Kidney epithelial cell (primary cell): ENCODE measurements at regions not wholly inside any gene's neighbourhood (a gene's known extent, or its start where the extent isn't known, plus 50 kb on each side); places are given as distances from the start of the nearest gene placed in this dataset.

Experiments
- DNase-seq: peaks from one replicate; pipeline ENCODE4 v3.0.0-alpha.2; 2010; ENCODE audit warnings: low read depth
- H3K27me3 ChIP-seq: 2 replicates; pipeline ENCODE4 v1.6.0; 2011; ENCODE audit warnings: low read length; ENCODE audit not compliant: control insufficient read depth, insufficient read depth
- H3K36me3 ChIP-seq: 2 replicates; pipeline ENCODE4 v1.5.1; 2011; ENCODE audit warnings: low read length; ENCODE audit not compliant: control insufficient read depth, insufficient read depth
- H3K4me3 ChIP-seq: 2 replicates; pipeline ENCODE4 v1.5.1; 2011; ENCODE audit warnings: low read depth, mild to moderate bottlenecking, control low read depth, low read length
- CTCF ChIP-seq: IDR thresholded peaks from 2 replicates; pipeline ENCODE4 v1.5.1; 2011; ENCODE audit warnings: mild to moderate bottlenecking, moderate library complexity, low read length, control low read depth, inconsistent platforms; ENCODE audit not compliant: insufficient read depth, poor library complexity, severe bottlenecking

- H3K4me3 ChIP-seq = no peak overlapping the region
- no peak for DNase-seq
- H3K36me3 ChIP-seq = no peaks in the 10 kb centered on the region
- H3K27me3 ChIP-seq = no peaks in the 10 kb centered on the region
- TF ChIP-seq CTCF = no peak
Measured at GRCh38 chr6:9890893-9891292, 524.0 kb downstream of the TFAP2A start.

DNA sequence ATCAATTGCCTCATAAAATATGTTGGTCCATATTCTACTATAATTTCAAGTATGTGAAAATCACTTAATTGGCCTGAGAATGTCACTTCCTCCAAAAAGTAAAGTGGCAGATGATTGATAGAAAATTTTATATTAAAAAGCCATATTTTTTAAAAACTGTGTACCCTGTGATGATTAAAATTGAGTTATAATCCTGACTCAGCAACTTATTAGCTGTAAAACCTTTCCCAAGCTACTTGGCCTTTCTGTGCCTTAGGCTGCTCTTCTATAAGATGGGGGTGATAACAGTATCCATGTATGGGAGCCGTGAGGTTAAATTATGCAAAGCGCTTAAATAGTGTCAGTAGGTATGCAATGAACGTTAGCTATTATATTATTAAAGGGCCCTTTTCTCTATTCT is 524.4 kb downstream of the TFAP2A start:
- Histone ChIP-seq H3K27me3 (no peaks in the 10 kb centered on the region), H3K36me3 (no peaks in the 10 kb centered on the region), H3K4me3 (no peak overlapping the region)
- no peak for DNase-seq
- no peak for TF ChIP-seq CTCF

GRCh38 chr6:9878535-9878934 is 536.3 kb downstream of the TFAP2A start:
- no peak overlapping the region for H3K4me3 ChIP-seq
- no peak for TF ChIP-seq CTCF
- no peaks in the 10 kb centered on the region for H3K27me3 ChIP-seq
- H3K36me3 ChIP-seq = no peaks in the 10 kb centered on the region
- no peak for DNase-seq

GRCh38 chr6:9875605-9876353 is 539.1 kb downstream of the TFAP2A start:
- no peak for TF ChIP-seq CTCF
- no peaks in the 10 kb centered on the region for H3K27me3 ChIP-seq
- H3K36me3 ChIP-seq = no peaks in the 10 kb centered on the region
- DNase-seq = no peak
- no peak overlapping the region for H3K4me3 ChIP-seq

DNA sequence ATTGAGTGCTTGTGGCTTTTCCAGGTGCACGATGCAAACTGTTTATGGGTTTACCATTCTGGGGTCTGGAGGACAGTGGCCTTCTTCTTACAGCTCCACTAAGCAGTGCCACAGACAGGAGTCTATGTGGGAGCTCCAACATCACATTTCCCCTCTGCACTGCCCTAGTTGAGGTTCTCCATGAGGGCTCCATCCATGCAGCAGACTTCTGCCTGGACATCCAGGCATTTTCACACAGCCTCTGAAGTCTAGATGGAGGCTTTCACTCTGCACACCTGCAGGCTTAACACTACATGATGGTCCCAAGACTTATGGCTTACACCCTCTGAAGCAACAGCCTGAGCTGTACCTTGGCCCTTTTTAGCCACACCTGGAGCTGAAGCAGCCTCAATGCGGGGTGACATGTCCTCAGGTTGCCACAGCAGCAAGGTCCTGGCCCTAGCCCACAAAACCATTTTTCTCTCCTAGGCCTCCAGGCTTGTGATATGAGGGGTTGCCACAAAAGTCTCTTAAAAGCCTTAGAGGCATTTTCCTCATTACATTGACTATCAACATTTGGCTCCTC is 552.2 kb downstream of the TFAP2A start:
- no peak for DNase-seq
- H3K36me3 ChIP-seq = no peaks in the 10 kb centered on the region
- H3K27me3 ChIP-seq = no peaks in the 10 kb centered on the region
- H3K4me3 ChIP-seq = no peak overlapping the region
- no peak for TF ChIP-seq CTCF
